ENCODE measurements at regions not wholly inside any gene's neighbourhood (a gene's known extent, or its start where the extent isn't known, plus 50 kb on each side); places are given as distances from the start of the nearest gene placed in this dataset.

- no peaks in the 10 kb centered on the region for H3K27me3 ChIP-seq (ENCODE audit: low read depth)
- H3K4me1 ChIP-seq, result no peaks in the 10 kb centered on the region
- H3K36me3 ChIP-seq (replicated peaks), result no peaks in the 10 kb centered on the region
- no peak overlapping the region for H3K4me3 ChIP-seq
- in situ Hi-C loops (cut with MboI; ENCODE audit: low sequenced_read_pairs), result no loop called here
- no peaks in the 10 kb centered on the region for H3K9me3 ChIP-seq
- no peak for DNase-seq (ENCODE audit: low spot score in 2 of 2)
These were observed 362.1 kb upstream of the CCL2 start for GRCh38 chr17:33892717-33893591.

- no peaks in the 10 kb centered on the region for H3K4me1 ChIP-seq
- no peak for DNase-seq (ENCODE audit: low spot score in 2 of 2)
- H3K4me3 ChIP-seq, result no peak overlapping the region
- no peaks in the 10 kb centered on the region for H3K27me3 ChIP-seq (ENCODE audit: low read depth)
- no peaks in the 10 kb centered on the region for H3K9me3 ChIP-seq
- in situ Hi-C loops (cut with MboI; ENCODE audit: low sequenced_read_pairs), result no loop called here
- no peaks in the 10 kb centered on the region for H3K36me3 ChIP-seq (replicated peaks)
These were observed 359.6 kb upstream of the CCL2 start for GRCh38 chr17:33895491-33895890.

DNA sequence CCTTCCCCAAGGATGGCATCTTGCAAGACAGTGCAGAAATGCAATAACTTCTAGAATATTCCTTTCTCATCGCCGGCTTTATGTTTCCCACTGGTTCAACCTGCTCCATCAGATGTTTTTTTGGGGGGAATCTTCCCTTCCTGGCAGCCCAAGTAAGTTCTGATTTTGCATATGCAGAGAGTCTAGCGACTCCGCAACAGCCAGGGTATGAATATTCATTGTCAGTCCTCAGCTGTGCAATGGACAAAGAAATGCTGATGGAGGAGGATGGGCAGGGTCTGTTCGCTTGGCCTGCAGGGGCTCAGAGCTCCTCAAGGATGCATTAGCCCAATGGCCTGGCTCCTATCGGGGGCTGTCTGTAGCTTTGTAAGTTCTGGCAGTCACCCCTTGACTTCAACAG is 358.8 kb upstream of the CCL2 start:
- no peak for DNase-seq (ENCODE audit: low spot score in 2 of 2)
- in situ Hi-C loops (cut with MboI; ENCODE audit: low sequenced_read_pairs), result no loop called here
- no peaks in the 10 kb centered on the region for H3K36me3 ChIP-seq (replicated peaks)
- H3K4me1 ChIP-seq, result no peaks in the 10 kb centered on the region
- H3K27me3 ChIP-seq (ENCODE audit: low read depth), result no peaks in the 10 kb centered on the region
- H3K9me3 ChIP-seq, result no peaks in the 10 kb centered on the region
- H3K4me3 ChIP-seq, result no peak overlapping the region

- Histone ChIP-seq H3K4me1 (no peaks in the 10 kb centered on the region), H3K9me3 (no peaks in the 10 kb centered on the region), H3K4me3 (no peak overlapping the region), H3K27me3 (ENCODE audit: low read depth) (no peaks in the 10 kb centered on the region), H3K36me3 (replicated peaks) (no peaks in the 10 kb centered on the region)
- in situ Hi-C loops (cut with MboI; ENCODE audit: low sequenced_read_pairs), result no loop called here
- DNase-seq (ENCODE audit: low spot score in 2 of 2), result no peak
These were observed 354.0 kb upstream of the CCL2 start for GRCh38 chr17:33901085-33901484.

DNA sequence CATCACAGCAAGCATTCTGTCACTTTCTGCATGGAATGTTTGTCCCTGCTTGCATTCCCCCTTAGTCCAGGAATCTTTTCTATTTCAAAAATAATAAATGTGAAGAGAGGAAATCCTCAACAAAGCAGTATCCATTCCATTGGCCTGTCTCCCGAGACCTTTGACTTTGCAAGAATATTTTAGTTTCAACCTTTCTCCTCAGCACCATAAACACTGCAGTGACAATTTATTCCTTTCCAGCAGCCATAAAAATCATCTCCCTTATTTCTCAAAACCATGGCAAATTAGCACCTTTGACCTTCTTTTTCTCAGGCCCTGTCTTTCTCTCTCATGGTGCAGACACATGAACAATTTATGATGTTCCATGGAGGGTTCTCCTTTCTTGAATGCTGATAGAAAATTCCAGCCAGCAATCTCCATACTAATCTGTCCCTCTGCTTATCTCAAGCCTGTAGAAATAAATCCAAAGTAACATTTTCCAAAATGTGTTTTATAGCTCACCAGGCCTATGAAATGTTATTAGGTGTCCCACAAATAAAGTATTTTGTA is 352.1 kb upstream of the CCL2 start:
- H3K27me3 ChIP-seq (ENCODE audit: low read depth), result no peaks in the 10 kb centered on the region
- no peaks in the 10 kb centered on the region for H3K36me3 ChIP-seq (replicated peaks)
- in situ Hi-C loops (cut with MboI; ENCODE audit: low sequenced_read_pairs), result no loop called here
- H3K4me3 ChIP-seq, result no peak overlapping the region
- H3K4me1 ChIP-seq, result no peaks in the 10 kb centered on the region
- no peaks in the 10 kb centered on the region for H3K9me3 ChIP-seq
- no peak for DNase-seq (ENCODE audit: low spot score in 2 of 2)

DNA sequence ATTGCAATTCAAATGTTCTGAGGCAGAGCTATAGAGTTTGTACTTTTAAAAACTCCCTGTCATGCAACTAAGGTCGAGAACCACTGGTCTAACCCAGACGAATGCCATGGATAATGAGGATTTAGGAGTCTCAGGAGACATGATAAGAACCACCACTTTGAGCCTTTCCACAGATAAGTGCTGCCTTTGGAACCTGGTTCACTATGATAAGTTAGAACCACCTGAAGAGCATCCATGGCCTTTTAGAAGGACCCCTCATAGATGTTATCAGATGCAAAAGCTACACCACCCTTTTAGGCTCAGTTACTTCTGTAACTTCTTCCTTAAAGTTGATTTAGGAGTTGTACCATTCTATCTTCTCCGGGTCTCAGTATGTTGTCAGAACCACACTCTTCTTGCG is 350.6 kb upstream of the CCL2 start:
- Histone ChIP-seq H3K4me3 (no peak overlapping the region), H3K27me3 (ENCODE audit: low read depth) (no peaks in the 10 kb centered on the region), H3K4me1 (no peaks in the 10 kb centered on the region), H3K9me3 (no peaks in the 10 kb centered on the region), H3K36me3 (replicated peaks) (no peaks in the 10 kb centered on the region)
- no peak for DNase-seq (ENCODE audit: low spot score in 2 of 2)
- in situ Hi-C loops (cut with MboI; ENCODE audit: low sequenced_read_pairs), result no loop called here

DNA sequence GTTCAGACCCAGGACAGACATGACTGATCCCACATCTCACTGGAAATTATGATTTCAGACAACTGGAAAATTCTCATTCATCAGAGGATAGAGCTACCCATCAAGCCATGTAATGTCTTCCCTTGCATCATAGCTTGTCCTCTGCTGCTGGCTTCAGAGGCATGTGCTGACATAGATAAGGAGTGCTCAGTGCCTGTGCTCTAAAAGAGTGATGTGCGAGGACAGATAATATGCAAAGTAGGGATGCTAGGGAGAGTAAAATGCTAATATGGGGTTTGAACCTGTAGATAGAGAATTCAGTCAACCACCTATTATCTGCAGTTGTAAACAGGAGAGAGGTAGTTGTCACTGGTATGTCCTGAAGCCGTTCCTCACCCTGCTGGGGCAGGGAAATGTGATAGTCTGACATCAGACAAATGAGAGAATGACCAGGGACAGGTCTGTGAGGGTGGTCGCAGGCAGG is 349.7 kb upstream of the CCL2 start:
- no peak overlapping the region for H3K4me3 ChIP-seq
- no peak for DNase-seq (ENCODE audit: low spot score in 2 of 2)
- H3K9me3 ChIP-seq, result no peaks in the 10 kb centered on the region
- no peaks in the 10 kb centered on the region for H3K4me1 ChIP-seq
- H3K27me3 ChIP-seq (ENCODE audit: low read depth), result no peaks in the 10 kb centered on the region
- in situ Hi-C loops (cut with MboI; ENCODE audit: low sequenced_read_pairs), result no loop called here
- H3K36me3 ChIP-seq (replicated peaks), result no peaks in the 10 kb centered on the region

- H3K27me3 ChIP-seq (ENCODE audit: low read depth), result no peaks in the 10 kb centered on the region
- no peaks in the 10 kb centered on the region for H3K36me3 ChIP-seq (replicated peaks)
- H3K9me3 ChIP-seq, result no peaks in the 10 kb centered on the region
- H3K4me3 ChIP-seq, result no peak overlapping the region
- no peak for DNase-seq (ENCODE audit: low spot score in 2 of 2)
- in situ Hi-C loops (cut with MboI; ENCODE audit: low sequenced_read_pairs), result no loop called here
- no peaks in the 10 kb centered on the region for H3K4me1 ChIP-seq
These were observed 346.6 kb upstream of the CCL2 start for GRCh38 chr17:33908363-33909064.

GRCh38 chr17:33910200-33910857 is 344.8 kb upstream of the CCL2 start:
- H3K4me3 ChIP-seq, result no peak overlapping the region
- H3K9me3 ChIP-seq, result no peaks in the 10 kb centered on the region
- DNase-seq (ENCODE audit: low spot score in 2 of 2), result no peak
- no peaks in the 10 kb centered on the region for H3K27me3 ChIP-seq (ENCODE audit: low read depth)
- H3K36me3 ChIP-seq (replicated peaks), result no peaks in the 10 kb centered on the region
- in situ Hi-C loops (cut with MboI; ENCODE audit: low sequenced_read_pairs), result no loop called here
- no peaks in the 10 kb centered on the region for H3K4me1 ChIP-seq

GRCh38 chr17:33914125-33914524 is 341.0 kb upstream of the CCL2 start:
- Histone ChIP-seq H3K4me3 (no peak overlapping the region), H3K4me1 (no peaks in the 10 kb centered on the region), H3K27me3 (ENCODE audit: low read depth) (no peaks in the 10 kb centered on the region), H3K36me3 (replicated peaks) (no peaks in the 10 kb centered on the region), H3K9me3 (no peaks in the 10 kb centered on the region)
- in situ Hi-C loops (cut with MboI; ENCODE audit: low sequenced_read_pairs), result no loop called here
- DNase-seq (ENCODE audit: low spot score in 2 of 2), result no peak

DNA sequence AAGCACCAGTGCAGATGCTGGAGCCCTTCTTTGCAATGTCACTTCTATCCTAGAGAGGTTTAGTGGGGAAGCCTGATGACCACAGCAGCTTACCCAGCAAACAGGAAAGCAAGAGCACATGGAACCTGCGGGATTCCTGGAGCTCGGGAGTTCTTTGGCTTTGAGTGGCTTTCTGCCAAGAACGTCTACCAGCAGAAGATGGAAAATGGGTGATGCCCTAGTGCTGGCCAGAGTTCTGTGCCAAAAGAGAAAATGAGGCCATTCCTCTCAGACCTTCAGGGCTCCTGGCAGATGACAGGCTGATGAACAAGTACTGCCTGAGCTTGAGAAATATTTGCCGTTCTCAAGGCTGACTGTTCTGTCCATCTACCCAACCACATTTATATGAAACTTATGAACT is 332.1 kb upstream of the CCL2 start:
- Histone ChIP-seq H3K4me3 (no peak overlapping the region), H3K36me3 (replicated peaks) (no peaks in the 10 kb centered on the region), H3K4me1 (no peaks in the 10 kb centered on the region), H3K9me3 (no peaks in the 10 kb centered on the region), H3K27me3 (ENCODE audit: low read depth) (no peaks in the 10 kb centered on the region)
- DNase-seq (ENCODE audit: low spot score in 2 of 2), result no peak
- in situ Hi-C loops (cut with MboI; ENCODE audit: low sequenced_read_pairs), result no loop called here

GRCh38 chr17:33924104-33924503 is 331.0 kb upstream of the CCL2 start:
- H3K4me3 ChIP-seq, result no peak overlapping the region
- in situ Hi-C loops (cut with MboI; ENCODE audit: low sequenced_read_pairs), result no loop called here
- H3K9me3 ChIP-seq, result no peaks in the 10 kb centered on the region
- no peak for DNase-seq (ENCODE audit: low spot score in 2 of 2)
- no peaks in the 10 kb centered on the region for H3K4me1 ChIP-seq
- H3K27me3 ChIP-seq (ENCODE audit: low read depth), result no peaks in the 10 kb centered on the region
- no peaks in the 10 kb centered on the region for H3K36me3 ChIP-seq (replicated peaks)

DNA sequence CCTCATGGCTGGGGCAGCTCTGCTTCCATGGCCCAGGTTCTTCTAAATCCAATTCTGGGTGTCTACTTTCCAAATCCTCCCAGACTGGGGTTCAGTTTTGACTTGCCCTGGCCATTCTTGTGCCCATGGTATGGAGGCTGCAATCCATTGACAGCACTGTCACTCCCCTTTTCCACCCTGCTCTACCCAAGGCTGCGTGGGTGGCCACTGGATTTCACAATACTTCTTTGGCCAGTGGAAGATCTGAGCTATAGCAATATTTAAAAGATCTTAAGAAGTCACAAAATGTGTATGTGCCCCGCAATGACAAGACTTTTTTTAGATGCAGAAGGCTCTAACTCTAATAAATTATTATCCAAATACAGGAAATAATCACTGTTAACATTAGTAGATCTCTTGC is 329.4 kb upstream of the CCL2 start:
- Histone ChIP-seq H3K27me3 (ENCODE audit: low read depth) (no peaks in the 10 kb centered on the region), H3K4me1 (no peaks in the 10 kb centered on the region), H3K36me3 (replicated peaks) (no peaks in the 10 kb centered on the region), H3K9me3 (no peaks in the 10 kb centered on the region), H3K4me3 (no peak overlapping the region)
- in situ Hi-C loops (cut with MboI; ENCODE audit: low sequenced_read_pairs), result loop anchor here (25.0 kb wide), 1 partner anchor 138 kb away; no protein-coding TSS in a partner anchor
- DNase-seq (ENCODE audit: low spot score in 2 of 2), result no peak

GRCh38 chr17:33927732-33928133 is 327.4 kb upstream of the CCL2 start:
- in situ Hi-C loops (cut with MboI; ENCODE audit: low sequenced_read_pairs), result loop anchor here (25.0 kb wide), 1 partner anchor 140 kb away; no protein-coding TSS in a partner anchor
- no peak for DNase-seq (ENCODE audit: low spot score in 2 of 2)
- Histone ChIP-seq H3K4me1 (no peaks in the 10 kb centered on the region), H3K4me3 (no peak overlapping the region), H3K27me3 (ENCODE audit: low read depth) (no peaks in the 10 kb centered on the region), H3K36me3 (replicated peaks) (no peaks in the 10 kb centered on the region), H3K9me3 (no peaks in the 10 kb centered on the region)

All from HAP-1 (cell line).